ENCODE measurements at regions not wholly inside any gene's neighbourhood (a gene's known extent, or its start where the extent isn't known, plus 50 kb on each side); places are given as distances from the start of the nearest gene placed in this dataset.

DNA sequence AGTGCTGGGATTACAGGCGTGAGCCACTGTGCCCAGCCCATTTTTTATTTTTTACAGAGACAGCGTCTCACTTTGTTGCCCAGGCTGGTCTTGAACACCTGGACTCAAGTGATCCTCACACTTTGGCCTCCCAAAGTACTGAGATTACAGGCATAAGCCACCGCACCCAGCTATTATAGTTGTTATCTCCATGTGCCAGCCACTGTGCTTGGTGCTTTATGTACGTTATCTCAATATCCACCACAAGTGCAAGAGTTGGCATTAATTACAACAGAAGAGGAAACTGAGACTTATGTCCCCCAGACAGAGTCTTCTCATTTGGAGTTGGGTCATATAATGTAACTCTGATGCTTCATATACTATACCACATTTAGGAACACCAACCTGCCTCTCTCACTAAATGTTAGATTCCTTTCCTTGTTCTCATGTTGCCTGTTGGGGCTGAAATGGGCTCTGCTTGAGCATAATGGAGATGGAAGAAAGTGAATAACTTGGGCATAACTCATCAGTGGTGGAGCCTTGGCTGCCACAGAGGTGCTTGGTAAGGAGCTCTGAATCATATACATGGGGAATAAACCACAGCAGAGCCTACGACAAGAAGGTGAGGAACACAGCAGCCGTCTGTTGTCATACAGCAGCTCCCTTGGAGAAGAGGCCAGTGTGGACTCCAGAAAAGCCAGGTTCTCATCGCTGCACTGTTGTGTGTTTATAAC is 84.3 kb downstream of the SPRY1 start:
- Histone ChIP-seq H3K4me1 (ENCODE audit: control insufficient read depth, extremely low read depth, insufficient read depth, low read length) (peaks cover 7% of the 10 kb centered on the region), H4K20me1 (ENCODE audit: control insufficient read depth, extremely low read depth, insufficient read depth, low read length) (no peaks in the 10 kb centered on the region), H2AFZ (ENCODE audit: low read length) (peak overlapping the region; percentile 30), H3K4me2 (ENCODE audit: extremely low read depth, insufficient read depth, low read length) (no peak overlapping the region), H3K9ac (ENCODE audit: insufficient read depth, low read length) (no peak overlapping the region), H3K79me2 (ENCODE audit: control insufficient read depth, insufficient read depth, low read length) (no peaks in the 10 kb centered on the region), H3K9me3 (ENCODE audit: control insufficient read depth, insufficient read depth, low read depth, low read length) (no peaks in the 10 kb centered on the region), H3K36me3 (ENCODE audit: control insufficient read depth, insufficient read depth, low read length) (no peaks in the 10 kb centered on the region), H3K4me3 (replicated peaks in 1 of 4; ENCODE audit: control extremely low read depth in 1 of 4, insufficient read depth in 1 of 4, low read depth in 3 of 4, low read length in 4 of 4) (no peak overlapping the region), H3K27me3 (ENCODE audit: control insufficient read depth, insufficient read depth, low read length) (no peaks in the 10 kb centered on the region), H3K27ac (ENCODE audit: insufficient read depth, low read length) (no peak overlapping the region)
- peak; percentile 46 to 96 for DNase-seq (ENCODE audit: low read depth in 2 of 2)
- TF ChIP-seq EZH2 (IDR thresholded peaks at IDR 0.05; ENCODE audit: low read length, missing control alignments): no peak
- no peak for TF ChIP-seq CTCF (conservative IDR thresholded peaks at IDR 0.05 in 1 of 2, IDR thresholded peaks at IDR 0.05 in 1 of 2; ENCODE audit: low read depth in 1 of 2, low read length in 2 of 2)

DNA sequence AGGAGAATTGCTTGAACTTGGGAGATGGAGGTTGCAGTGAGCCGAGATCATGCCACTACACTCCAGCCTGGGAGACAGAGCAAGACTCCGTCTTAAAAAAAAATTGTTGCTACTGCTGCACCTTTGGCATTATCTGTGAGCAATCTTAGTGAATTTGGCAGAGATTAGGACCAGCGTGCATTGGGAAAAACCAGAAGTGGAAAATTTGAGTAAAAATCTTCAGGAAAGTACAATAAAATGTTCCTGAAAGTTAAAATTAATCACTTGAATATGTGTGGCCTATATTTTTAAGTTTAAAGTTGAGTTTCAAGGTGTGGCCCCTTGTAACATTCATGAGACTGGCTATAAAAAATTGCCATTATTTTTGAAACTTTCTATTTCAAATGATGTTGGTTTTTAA is 85.1 kb downstream of the SPRY1 start:
- no peak overlapping the region for H3K27ac ChIP-seq (ENCODE audit: insufficient read depth, low read length)
- H3K9me3 ChIP-seq (ENCODE audit: control insufficient read depth, insufficient read depth, low read depth, low read length): no peaks in the 10 kb centered on the region
- no peak overlapping the region for H2AFZ ChIP-seq (ENCODE audit: low read length)
- no peaks in the 10 kb centered on the region for H3K79me2 ChIP-seq (ENCODE audit: control insufficient read depth, insufficient read depth, low read length)
- no peak overlapping the region for H3K4me2 ChIP-seq (ENCODE audit: extremely low read depth, insufficient read depth, low read length)
- H3K27me3 ChIP-seq (ENCODE audit: control insufficient read depth, insufficient read depth, low read length): no peaks in the 10 kb centered on the region
- H3K9ac ChIP-seq (ENCODE audit: insufficient read depth, low read length): no peak overlapping the region
- TF ChIP-seq EZH2 (IDR thresholded peaks at IDR 0.05; ENCODE audit: low read length, missing control alignments) (no peak), CTCF (conservative IDR thresholded peaks at IDR 0.05 in 1 of 2, IDR thresholded peaks at IDR 0.05 in 1 of 2; ENCODE audit: low read depth in 1 of 2, low read length in 2 of 2) (no peak)
- peaks cover 7% of the 10 kb centered on the region for H3K4me1 ChIP-seq (ENCODE audit: control insufficient read depth, extremely low read depth, insufficient read depth, low read length)
- H3K4me3 ChIP-seq (replicated peaks in 1 of 4; ENCODE audit: control extremely low read depth in 1 of 4, insufficient read depth in 1 of 4, low read depth in 3 of 4, low read length in 4 of 4): no peak overlapping the region
- DNase-seq (ENCODE audit: low read depth in 2 of 2): no peak
- no peaks in the 10 kb centered on the region for H3K36me3 ChIP-seq (ENCODE audit: control insufficient read depth, insufficient read depth, low read length)
- H4K20me1 ChIP-seq (ENCODE audit: control insufficient read depth, extremely low read depth, insufficient read depth, low read length): no peaks in the 10 kb centered on the region

DNA sequence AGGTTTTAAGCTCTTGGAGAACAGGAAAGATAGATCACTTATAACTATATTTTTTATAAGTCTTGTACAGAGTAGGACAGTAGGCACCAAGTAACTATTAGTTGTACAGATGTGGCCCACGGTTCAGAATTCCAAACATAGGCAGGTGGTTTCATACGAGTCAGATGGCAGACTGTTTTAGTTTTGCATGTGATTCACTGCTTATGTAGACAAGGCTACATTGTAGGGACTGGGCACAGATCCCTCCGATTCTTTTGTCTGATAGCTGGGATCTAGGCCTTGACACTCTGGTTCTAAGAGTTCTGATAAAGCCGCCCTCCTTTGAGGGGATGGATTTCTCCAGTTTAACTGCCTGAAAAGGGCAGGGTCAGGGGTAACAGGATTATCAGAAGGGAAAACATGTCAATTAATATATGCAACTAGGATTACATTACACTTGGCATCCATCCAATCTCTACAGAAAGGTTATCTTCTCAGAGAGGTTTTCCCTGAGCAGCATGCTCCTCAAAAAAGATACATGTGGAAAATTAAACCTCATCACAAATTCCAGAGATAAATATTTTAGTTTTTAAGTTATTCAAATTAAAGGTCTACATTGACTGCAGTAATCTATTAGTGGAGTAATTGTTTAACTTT is 87.8 kb downstream of the SPRY1 start:
- H3K79me2 ChIP-seq (ENCODE audit: control insufficient read depth, insufficient read depth, low read length): no peaks in the 10 kb centered on the region
- no peak for TF ChIP-seq CTCF (conservative IDR thresholded peaks at IDR 0.05 in 1 of 2, IDR thresholded peaks at IDR 0.05 in 1 of 2; ENCODE audit: low read depth in 1 of 2, low read length in 2 of 2)
- TF ChIP-seq EZH2 (IDR thresholded peaks at IDR 0.05; ENCODE audit: low read length, missing control alignments): no peak
- DNase-seq (ENCODE audit: low read depth in 2 of 2): no peak
- H3K9me3 ChIP-seq (ENCODE audit: control insufficient read depth, insufficient read depth, low read depth, low read length): no peaks in the 10 kb centered on the region
- H3K4me1 ChIP-seq (ENCODE audit: control insufficient read depth, extremely low read depth, insufficient read depth, low read length): peaks cover 2% of the 10 kb centered on the region
- H3K9ac ChIP-seq (ENCODE audit: insufficient read depth, low read length): no peak overlapping the region
- H3K27me3 ChIP-seq (ENCODE audit: control insufficient read depth, insufficient read depth, low read length): no peaks in the 10 kb centered on the region
- H2AFZ ChIP-seq (ENCODE audit: low read length): no peak overlapping the region
- H3K36me3 ChIP-seq (ENCODE audit: control insufficient read depth, insufficient read depth, low read length): no peaks in the 10 kb centered on the region
- no peak overlapping the region for H3K27ac ChIP-seq (ENCODE audit: insufficient read depth, low read length)
- H3K4me2 ChIP-seq (ENCODE audit: extremely low read depth, insufficient read depth, low read length): no peak overlapping the region
- no peaks in the 10 kb centered on the region for H4K20me1 ChIP-seq (ENCODE audit: control insufficient read depth, extremely low read depth, insufficient read depth, low read length)
- H3K4me3 ChIP-seq (replicated peaks in 1 of 4; ENCODE audit: control extremely low read depth in 1 of 4, insufficient read depth in 1 of 4, low read depth in 3 of 4, low read length in 4 of 4): no peak overlapping the region

All from fibroblast of lung (primary cell).